ENCODE measurements at regions not wholly inside any gene's neighbourhood (a gene's known extent, or its start where the extent isn't known, plus 50 kb on each side); places are given as distances from the start of the nearest gene placed in this dataset.

- no peaks in the 10 kb centered on the region for H3K79me2 ChIP-seq (ENCODE audit: control insufficient read depth, low read length)
- H3K4me1 ChIP-seq (ENCODE audit: control insufficient read depth, low read length), result no peaks in the 10 kb centered on the region
- H3K36me3 ChIP-seq (ENCODE audit: control insufficient read depth, low read length), result no peaks in the 10 kb centered on the region
- H3K4me3 ChIP-seq (ENCODE audit: low read length), result no peak overlapping the region
- no peaks in the 10 kb centered on the region for H3K9me2 ChIP-seq (replicated peaks; ENCODE audit: control insufficient read depth, low read length)
- no peaks in the 10 kb centered on the region for H3F3A ChIP-seq (ENCODE audit: control insufficient read depth, insufficient read depth)
- no peaks in the 10 kb centered on the region for H3K27me3 ChIP-seq (ENCODE audit: control insufficient read depth, low read length)
- no peaks in the 10 kb centered on the region for H4K20me1 ChIP-seq (ENCODE audit: control insufficient read depth, insufficient read depth, low read depth, low read length)
- no peak for TF ChIP-seq CTCF (IDR thresholded peaks at IDR 0.05; ENCODE audit: low read depth, low read length, poor library complexity, severe bottlenecking)
- TF ChIP-seq EZH2phosphoT487 (IDR thresholded peaks at IDR 0.05; ENCODE audit: borderline replicate concordance, low read length), result no peak
- H3K9me3 ChIP-seq (ENCODE audit: control insufficient read depth, insufficient read depth, low read length), result no peaks in the 10 kb centered on the region
- H3K27ac ChIP-seq (ENCODE audit: low read depth, low read length), result no peak overlapping the region
- H3K4me2 ChIP-seq (ENCODE audit: low read length), result no peak overlapping the region
Observed at GRCh38 chr12:86456776-86457175, 200.6 kb upstream of the MGAT4C start.

- no peaks in the 10 kb centered on the region for H3K79me2 ChIP-seq (ENCODE audit: control insufficient read depth, low read length)
- H3K27me3 ChIP-seq (ENCODE audit: control insufficient read depth, low read length), result no peaks in the 10 kb centered on the region
- no peaks in the 10 kb centered on the region for H3K36me3 ChIP-seq (ENCODE audit: control insufficient read depth, low read length)
- TF ChIP-seq CTCF (IDR thresholded peaks at IDR 0.05; ENCODE audit: low read depth, low read length, poor library complexity, severe bottlenecking) (no peak), EZH2phosphoT487 (IDR thresholded peaks at IDR 0.05; ENCODE audit: borderline replicate concordance, low read length) (no peak)
- H4K20me1 ChIP-seq (ENCODE audit: control insufficient read depth, insufficient read depth, low read depth, low read length), result no peaks in the 10 kb centered on the region
- H3K4me1 ChIP-seq (ENCODE audit: control insufficient read depth, low read length), result no peaks in the 10 kb centered on the region
- H3K4me2 ChIP-seq (ENCODE audit: low read length), result no peak overlapping the region
- no peaks in the 10 kb centered on the region for H3F3A ChIP-seq (ENCODE audit: control insufficient read depth, insufficient read depth)
- no peak overlapping the region for H3K4me3 ChIP-seq (ENCODE audit: low read length)
- no peak overlapping the region for H3K27ac ChIP-seq (ENCODE audit: low read depth, low read length)
- H3K9me2 ChIP-seq (replicated peaks; ENCODE audit: control insufficient read depth, low read length), result no peaks in the 10 kb centered on the region
- no peaks in the 10 kb centered on the region for H3K9me3 ChIP-seq (ENCODE audit: control insufficient read depth, insufficient read depth, low read length)
Observed at GRCh38 chr12:86456241-86456640, 200.1 kb upstream of the MGAT4C start.

- TF ChIP-seq CTCF (IDR thresholded peaks at IDR 0.05; ENCODE audit: low read depth, low read length, poor library complexity, severe bottlenecking) (no peak), EZH2phosphoT487 (IDR thresholded peaks at IDR 0.05; ENCODE audit: borderline replicate concordance, low read length) (no peak)
- H3K4me3 ChIP-seq (ENCODE audit: low read length), result no peak overlapping the region
- H3K9me3 ChIP-seq (ENCODE audit: control insufficient read depth, insufficient read depth, low read length), result no peaks in the 10 kb centered on the region
- H3K4me2 ChIP-seq (ENCODE audit: low read length), result no peak overlapping the region
- no peaks in the 10 kb centered on the region for H3K9me2 ChIP-seq (replicated peaks; ENCODE audit: control insufficient read depth, low read length)
- H3F3A ChIP-seq (ENCODE audit: control insufficient read depth, insufficient read depth), result no peaks in the 10 kb centered on the region
- H3K27me3 ChIP-seq (ENCODE audit: control insufficient read depth, low read length), result no peaks in the 10 kb centered on the region
- H3K79me2 ChIP-seq (ENCODE audit: control insufficient read depth, low read length), result no peaks in the 10 kb centered on the region
- no peaks in the 10 kb centered on the region for H3K36me3 ChIP-seq (ENCODE audit: control insufficient read depth, low read length)
- no peaks in the 10 kb centered on the region for H4K20me1 ChIP-seq (ENCODE audit: control insufficient read depth, insufficient read depth, low read depth, low read length)
- H3K27ac ChIP-seq (ENCODE audit: low read depth, low read length), result no peak overlapping the region
- no peaks in the 10 kb centered on the region for H3K4me1 ChIP-seq (ENCODE audit: control insufficient read depth, low read length)
Observed at GRCh38 chr12:86445356-86445755, 189.2 kb upstream of the MGAT4C start.

- Histone ChIP-seq H3K27ac (ENCODE audit: low read depth, low read length) (no peak overlapping the region), H3K9me3 (ENCODE audit: control insufficient read depth, insufficient read depth, low read length) (peaks cover 4% of the 10 kb centered on the region; the same call in 1 of the 2 replicates), H3K79me2 (ENCODE audit: control insufficient read depth, low read length) (no peaks in the 10 kb centered on the region), H4K20me1 (ENCODE audit: control insufficient read depth, insufficient read depth, low read depth, low read length) (no peaks in the 10 kb centered on the region), H3K9me2 (replicated peaks; ENCODE audit: control insufficient read depth, low read length) (no peaks in the 10 kb centered on the region), H3K4me1 (ENCODE audit: control insufficient read depth, low read length) (no peaks in the 10 kb centered on the region), H3K36me3 (ENCODE audit: control insufficient read depth, low read length) (no peaks in the 10 kb centered on the region), H3F3A (ENCODE audit: control insufficient read depth, insufficient read depth) (no peaks in the 10 kb centered on the region), H3K27me3 (ENCODE audit: control insufficient read depth, low read length) (no peaks in the 10 kb centered on the region), H3K4me3 (ENCODE audit: low read length) (no peak overlapping the region), H3K4me2 (ENCODE audit: low read length) (no peak overlapping the region)
- TF ChIP-seq CTCF (IDR thresholded peaks at IDR 0.05; ENCODE audit: low read depth, low read length, poor library complexity, severe bottlenecking) (no peak), EZH2phosphoT487 (IDR thresholded peaks at IDR 0.05; ENCODE audit: borderline replicate concordance, low read length) (no peak)
Observed at GRCh38 chr12:86435053-86435452, 178.9 kb upstream of the MGAT4C start.

Data from DOHH2 (cell line).